IMR-90 (cell line): ENCODE measurements at regions not wholly inside any gene's neighbourhood (a gene's known extent, or its start where the extent isn't known, plus 50 kb on each side); places are given as distances from the start of the nearest gene placed in this dataset.

Experiments
- ATAC-seq: fragments of 200-7000 bp; cut with Tn5 transposase; 2 replicates; pipeline ENCODE4 v1.9.1; 2020; ENCODE audit warnings: low read depth, mild to moderate bottlenecking, moderate library complexity
- BruUV-seq: library from RNA; stranded (reverse); fragments of 400-500 nt; replicated peaks from 2 replicates; lab custom pipeline; 2021; lab: Mats Ljungman, UMichigan
- CTCF ChIA-PET: fragments of 300-600 bp; formaldehyde crosslinking; extraction: SDS; loops from one replicate; lab custom pipeline; 2021; ENCODE audit warnings: antibody characterized with exemption; lab: Yijun Ruan, JAX
- POLR2A ChIA-PET: fragments of 300-600 bp; sonication (Branson Sonifier 250); formaldehyde crosslinking; loops from one replicate; lab custom pipeline; 2022; ENCODE audit warnings: antibody characterized with exemption; ENCODE audit not compliant: unreplicated experiment; lab: Charles Lee
- DNase-seq: peaks from one replicate; pipeline ENCODE4 v3.0.0; 2013
- H2AFZ ChIP-seq: replicated peaks from 2 replicates; pipeline ENCODE3; 2013; ENCODE audit warnings: low read length, mild to moderate bottlenecking; ENCODE audit not compliant: poor library complexity
- H2AK5ac ChIP-seq: 2 replicates; pipeline ENCODE4 v1.6.1; 2013; ENCODE audit warnings: low read depth, low read length, inconsistent platforms
- H2AK9ac ChIP-seq: replicated peaks from 2 replicates; pipeline ENCODE3; 2013; ENCODE audit warnings: mild to moderate bottlenecking, low read depth, low read length, moderate library complexity; ENCODE audit not compliant: poor library complexity
- H2BK120ac ChIP-seq: 2 replicates; pipeline ENCODE4 v1.6.1; 2013; ENCODE audit warnings: low read depth, low read length, inconsistent platforms
- H2BK15ac ChIP-seq: 3 replicates; pipeline ENCODE4 v1.6.1; 2013; ENCODE audit warnings: low read depth, low read length, inconsistent platforms
- H2BK20ac ChIP-seq: 2 replicates; pipeline ENCODE4 v1.6.1; 2013; ENCODE audit warnings: low read depth, mild to moderate bottlenecking, inconsistent platforms, low read length, moderate library complexity
- H2BK5ac ChIP-seq: 2 replicates; pipeline ENCODE4 v1.6.1; 2013; ENCODE audit warnings: mild to moderate bottlenecking, low read depth, low read length, inconsistent platforms; ENCODE audit not compliant: poor library complexity, severe bottlenecking
- H3K14ac ChIP-seq: replicated peaks from 2 replicates; pipeline ENCODE4 v1.6.1; 2013; ENCODE audit warnings: low read depth, low read length, inconsistent platforms
- H3K18ac ChIP-seq: 2 replicates; pipeline ENCODE4 v1.6.1; 2013; ENCODE audit warnings: low read depth, low read length, control low read depth
- H3K23ac ChIP-seq: 2 replicates; pipeline ENCODE4 v1.6.1; 2013; ENCODE audit warnings: low read depth, low read length, inconsistent platforms
- H3K27ac ChIP-seq: 2 replicates; pipeline ENCODE4 v1.5.1; 2013; ENCODE audit warnings: mild to moderate bottlenecking, control low read depth, low read length; ENCODE audit not compliant: insufficient read depth
- H3K27me3 ChIP-seq: 2 replicates; pipeline ENCODE4 v1.6.1; 2013; ENCODE audit warnings: low read length; ENCODE audit not compliant: control insufficient read depth, insufficient read depth
- H3K36me3 ChIP-seq: 2 replicates; pipeline ENCODE4 v1.6.1; 2013; ENCODE audit warnings: low read length, mixed read lengths; ENCODE audit not compliant: control insufficient read depth, insufficient read depth
- H3K4ac ChIP-seq: 2 replicates; pipeline ENCODE4 v1.6.1; 2013; ENCODE audit warnings: low read depth, low read length, inconsistent platforms
- H3K4me1 ChIP-seq: 2 replicates; pipeline ENCODE4 v1.6.1; 2013; ENCODE audit warnings: low read length, mixed read lengths; ENCODE audit not compliant: control insufficient read depth, insufficient read depth
- H3K4me2 ChIP-seq: 2 replicates; pipeline ENCODE4 v1.6.1; 2013; ENCODE audit warnings: low read depth, mild to moderate bottlenecking, control low read depth, low read length, moderate library complexity
- H3K4me3 ChIP-seq: 2 replicates; pipeline ENCODE4 v1.5.1; 2013; ENCODE audit warnings: low read depth, mild to moderate bottlenecking, control low read depth, low read length, moderate library complexity; ENCODE audit not compliant: insufficient read depth
- H3K56ac ChIP-seq: 2 replicates; pipeline ENCODE4 v1.6.1; 2013; ENCODE audit warnings: low read length, inconsistent platforms; ENCODE audit not compliant: insufficient read depth; ENCODE audit errors: extremely low read depth
- H3K79me1 ChIP-seq, 2 experiments: 2 replicates each; pipeline ENCODE4 v1.6.1; 2013; ENCODE audit warnings: low read length in 2 of 2, inconsistent platforms in 1 of 2, low read depth in 1 of 2
- H3K9ac ChIP-seq: 2 replicates; pipeline ENCODE4 v1.6.1; 2013; ENCODE audit warnings: low read depth, low read length, control low read depth
- H3K9me1 ChIP-seq: 2 replicates; pipeline ENCODE4 v1.6.1; 2013; ENCODE audit warnings: low read length, inconsistent platforms; ENCODE audit not compliant: insufficient read depth
- H3K9me3 ChIP-seq: 2 replicates; pipeline ENCODE4 v1.6.1; 2013; ENCODE audit warnings: low read length; ENCODE audit not compliant: control insufficient read depth, insufficient read depth
- H4K20me1 ChIP-seq: 2 replicates; pipeline ENCODE4 v1.6.1; 2013; ENCODE audit warnings: low read length, inconsistent platforms; ENCODE audit not compliant: insufficient read depth
- H4K5ac ChIP-seq: 2 replicates; pipeline ENCODE4 v1.6.1; 2013; ENCODE audit warnings: mild to moderate bottlenecking, low read depth, low read length, control low read depth
- H4K8ac ChIP-seq, 2 experiments: 2 replicates each; pipeline ENCODE4 v1.6.1; 2013; ENCODE audit warnings: low read depth in 2 of 2, low read length in 2 of 2, control low read depth in 1 of 2, inconsistent platforms in 1 of 2
- H4K91ac ChIP-seq: 2 replicates; pipeline ENCODE4 v1.6.1; 2013; ENCODE audit warnings: low read depth, low read length, inconsistent platforms; ENCODE audit not compliant: insufficient read depth
- BHLHE40 ChIP-seq: fragments of 150-350 bp; IDR thresholded peaks from 2 replicates; pipeline ENCODE4 v1.6.1; 2016; ENCODE audit warnings: mild to moderate bottlenecking, low read depth, low read length
- CEBPB ChIP-seq: IDR thresholded peaks from 2 replicates; pipeline ENCODE4 v1.6.1; 2012; ENCODE audit warnings: low read depth, low read length, improper control_type of control experiment
- CHD1 ChIP-seq: IDR thresholded peaks from 2 replicates; pipeline ENCODE4 v1.6.1; 2012; ENCODE audit warnings: low read depth, low read length, improper control_type of control experiment
- FOS ChIP-seq: fragments of 150-350 bp; IDR thresholded peaks from 2 replicates; pipeline ENCODE4 v1.6.1; 2016; ENCODE audit warnings: low read depth, low read length
- MAFK ChIP-seq: IDR thresholded peaks from 2 replicates; pipeline ENCODE4 v1.6.1; 2012; ENCODE audit warnings: low read depth, low read length, improper control_type of control experiment
- MAZ ChIP-seq: IDR thresholded peaks from 2 replicates; pipeline ENCODE4 v1.6.1; 2012; ENCODE audit warnings: low read depth, mild to moderate bottlenecking, low read length, improper control_type of control experiment, moderate library complexity, borderline replicate concordance
- MXI1 ChIP-seq: IDR thresholded peaks from 2 replicates; pipeline ENCODE4 v1.6.1; 2012; ENCODE audit warnings: low read depth, mild to moderate bottlenecking, low read length, moderate library complexity, borderline replicate concordance
- NFE2L2 ChIP-seq: fragments of 150-350 bp; IDR thresholded peaks from 2 replicates; pipeline ENCODE4 v1.6.1; 2016; ENCODE audit warnings: low read depth, mild to moderate bottlenecking, low read length
- POLR2A ChIP-seq: IDR thresholded peaks from 2 replicates; pipeline ENCODE4 v1.6.1; 2012; ENCODE audit warnings: mild to moderate bottlenecking, low read depth, low read length
- RAD21 ChIP-seq: IDR thresholded peaks from 2 replicates; pipeline ENCODE4 v1.6.1; 2012; ENCODE audit warnings: low read length, improper control_type of control experiment
- RCOR1 ChIP-seq: IDR thresholded peaks from 2 replicates; pipeline ENCODE4 v1.6.1; 2012; ENCODE audit warnings: mild to moderate bottlenecking, low read length, improper control_type of control experiment; ENCODE audit not compliant: insufficient replicate concordance
- RFX5 ChIP-seq: IDR thresholded peaks from 2 replicates; pipeline ENCODE4 v1.8.0; 2012; ENCODE audit warnings: low read depth, mild to moderate bottlenecking, low read length, moderate library complexity
- SMC3 ChIP-seq: fragments of 150-350 bp; IDR thresholded peaks from 2 replicates; pipeline ENCODE4 v1.6.1; 2016; ENCODE audit warnings: low read depth, mild to moderate bottlenecking, antibody characterized with exemption, low read length, moderate library complexity
- WGBS, 2 experiments: methylation state at CpG; one replicate each; pipeline versions ENCODE4 v1.1.5 to v1.1.7; 2013; ENCODE audit warnings: missing lambda C conversion rate in 2 of 2; ENCODE audit not compliant: insufficient read length in 1 of 2; ENCODE audit errors: extremely low coverage in 2 of 2; 5-methylcytosine and 5-hydroxymethylcytosine counted together
- dilution Hi-C: fragments of 300-500 bp; cut with HindIII; formaldehyde crosslinking; loops from one replicate; pipeline ENCODE4 v1.14.3; 2018; ENCODE audit warnings: low sequenced_read_pairs; ENCODE audit not compliant: unreplicated experiment
- in situ Hi-C: fragments of 300-500 bp; cut with MboI; formaldehyde crosslinking; loops from 3 replicates; pipeline ENCODE4 v1.14.3; 2019; ENCODE audit warnings: low sequenced_read_pairs, inconsistent platforms, mixed read lengths
- intact Hi-C: fragments of 100-400 bp; cut with micrococcal nuclease; formaldehyde crosslinking; loops from 2 replicates; pipeline ENCODE4 v1.10.0; 2022
- TF ChIP-seq, protein P1 (sequence below): fragments of 150-350 bp; IDR thresholded peaks from 2 replicates; pipeline ENCODE4 v1.6.1; 2017; ENCODE audit warnings: mild to moderate bottlenecking, antibody characterized with exemption, low read length, low read depth
- TF ChIP-seq, protein P2 (sequence below): fragments of 150-350 bp; IDR thresholded peaks from 2 replicates; pipeline ENCODE4 v1.6.1; 2016; ENCODE audit warnings: low read depth, mild to moderate bottlenecking, low read length, moderate library complexity, borderline replicate concordance
- TF ChIP-seq, protein P3 (sequence below): conservative IDR thresholded peaks from 2 replicates; pipeline ENCODE4 v1.5.1; 2012; ENCODE audit warnings: mild to moderate bottlenecking, low read depth, low read length, improper control_type of control experiment

DNA sequence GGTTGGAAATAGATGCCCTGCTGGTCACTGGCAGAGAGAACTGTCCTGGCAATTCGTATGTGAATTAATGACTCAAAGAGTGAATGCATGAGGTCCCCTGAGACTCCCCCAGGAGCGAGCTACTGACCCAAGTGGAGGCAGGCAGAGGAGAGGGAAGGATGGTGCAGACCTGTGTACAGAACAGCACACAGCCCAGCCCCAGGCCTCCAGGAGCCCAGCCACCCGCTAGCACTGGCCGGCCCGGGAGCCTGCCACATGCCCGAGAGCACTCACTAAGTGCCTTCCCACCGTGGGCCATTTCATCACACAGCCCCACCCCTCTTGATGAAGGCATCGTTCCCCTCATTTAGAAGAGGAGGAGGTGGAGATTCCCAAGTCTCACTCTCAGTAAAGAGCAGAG lies 62.0 kb upstream of the IGSF21 start:
- no peak overlapping the region for H4K5ac ChIP-seq
- H2AK5ac ChIP-seq = no peak overlapping the region
- no peaks in the 10 kb centered on the region for H3K36me3 ChIP-seq
- H3K9me1 ChIP-seq = no peaks in the 10 kb centered on the region
- H2AK9ac ChIP-seq = no peak overlapping the region
- H3K18ac ChIP-seq = no peak overlapping the region
- no peak overlapping the region for H3K4me2 ChIP-seq
- CTCF ChIA-PET = no interaction called here
- POLR2A ChIA-PET = no interaction called here
- BruUV-seq = no TSS peak
- H4K91ac ChIP-seq = no peak overlapping the region
- H3K56ac ChIP-seq = no peak overlapping the region
- DNase-seq (no peak), ATAC-seq (no peak)
- in situ Hi-C loops (no loop called here), intact Hi-C loops (no loop called here), dilution Hi-C loops (no loop called here)
- H2BK20ac ChIP-seq = no peak overlapping the region
- H3K4me3 ChIP-seq = no peak overlapping the region
- no peak overlapping the region for H3K9ac ChIP-seq
- no peak overlapping the region for H2BK120ac ChIP-seq
- no peaks in the 10 kb centered on the region for H3K27me3 ChIP-seq
- H2AFZ ChIP-seq = no peak overlapping the region
- no peaks in the 10 kb centered on the region for H3K79me1 ChIP-seq
- no peak overlapping the region for H4K8ac ChIP-seq
- no CpG with 5 or more reads among the region's 8 CpGs for WGBS, 2 experiments
- no peak overlapping the region for H3K4ac ChIP-seq
- H3K14ac ChIP-seq = no peak overlapping the region
- H2BK15ac ChIP-seq = no peak overlapping the region
- no peaks in the 10 kb centered on the region for H4K20me1 ChIP-seq
- H3K4me1 ChIP-seq = no peaks in the 10 kb centered on the region
- H2BK5ac ChIP-seq = no peak overlapping the region
- H3K9me3 ChIP-seq = peaks cover 7% of the 10 kb centered on the region
- no peak overlapping the region for H3K23ac ChIP-seq
- H3K27ac ChIP-seq = no peak overlapping the region
- no peak for TF ChIP-seq BHLHE40
- no peak for TF ChIP-seq CHD1
- TF ChIP-seq, protein P1, sequence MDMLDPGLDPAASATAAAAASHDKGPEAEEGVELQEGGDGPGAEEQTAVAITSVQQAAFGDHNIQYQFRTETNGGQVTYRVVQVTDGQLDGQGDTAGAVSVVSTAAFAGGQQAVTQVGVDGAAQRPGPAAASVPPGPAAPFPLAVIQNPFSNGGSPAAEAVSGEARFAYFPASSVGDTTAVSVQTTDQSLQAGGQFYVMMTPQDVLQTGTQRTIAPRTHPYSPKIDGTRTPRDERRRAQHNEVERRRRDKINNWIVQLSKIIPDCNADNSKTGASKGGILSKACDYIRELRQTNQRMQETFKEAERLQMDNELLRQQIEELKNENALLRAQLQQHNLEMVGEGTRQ = no peak
- no peak for TF ChIP-seq SMC3
- TF ChIP-seq CEBPB = no peak
- TF ChIP-seq RAD21 = no peak
- no peak for TF ChIP-seq MXI1
- TF ChIP-seq FOS = no peak
- TF ChIP-seq, protein P2, sequence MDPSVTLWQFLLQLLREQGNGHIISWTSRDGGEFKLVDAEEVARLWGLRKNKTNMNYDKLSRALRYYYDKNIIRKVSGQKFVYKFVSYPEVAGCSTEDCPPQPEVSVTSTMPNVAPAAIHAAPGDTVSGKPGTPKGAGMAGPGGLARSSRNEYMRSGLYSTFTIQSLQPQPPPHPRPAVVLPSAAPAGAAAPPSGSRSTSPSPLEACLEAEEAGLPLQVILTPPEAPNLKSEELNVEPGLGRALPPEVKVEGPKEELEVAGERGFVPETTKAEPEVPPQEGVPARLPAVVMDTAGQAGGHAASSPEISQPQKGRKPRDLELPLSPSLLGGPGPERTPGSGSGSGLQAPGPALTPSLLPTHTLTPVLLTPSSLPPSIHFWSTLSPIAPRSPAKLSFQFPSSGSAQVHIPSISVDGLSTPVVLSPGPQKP = no peak
- TF ChIP-seq, protein P3, sequence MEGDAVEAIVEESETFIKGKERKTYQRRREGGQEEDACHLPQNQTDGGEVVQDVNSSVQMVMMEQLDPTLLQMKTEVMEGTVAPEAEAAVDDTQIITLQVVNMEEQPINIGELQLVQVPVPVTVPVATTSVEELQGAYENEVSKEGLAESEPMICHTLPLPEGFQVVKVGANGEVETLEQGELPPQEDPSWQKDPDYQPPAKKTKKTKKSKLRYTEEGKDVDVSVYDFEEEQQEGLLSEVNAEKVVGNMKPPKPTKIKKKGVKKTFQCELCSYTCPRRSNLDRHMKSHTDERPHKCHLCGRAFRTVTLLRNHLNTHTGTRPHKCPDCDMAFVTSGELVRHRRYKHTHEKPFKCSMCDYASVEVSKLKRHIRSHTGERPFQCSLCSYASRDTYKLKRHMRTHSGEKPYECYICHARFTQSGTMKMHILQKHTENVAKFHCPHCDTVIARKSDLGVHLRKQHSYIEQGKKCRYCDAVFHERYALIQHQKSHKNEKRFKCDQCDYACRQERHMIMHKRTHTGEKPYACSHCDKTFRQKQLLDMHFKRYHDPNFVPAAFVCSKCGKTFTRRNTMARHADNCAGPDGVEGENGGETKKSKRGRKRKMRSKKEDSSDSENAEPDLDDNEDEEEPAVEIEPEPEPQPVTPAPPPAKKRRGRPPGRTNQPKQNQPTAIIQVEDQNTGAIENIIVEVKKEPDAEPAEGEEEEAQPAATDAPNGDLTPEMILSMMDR = no peak
- no peak for TF ChIP-seq RFX5
- no peak for TF ChIP-seq NFE2L2
- TF ChIP-seq RCOR1 = no peak
- TF ChIP-seq MAZ = no peak
- no peak for TF ChIP-seq POLR2A
- no peak for TF ChIP-seq MAFK
